Pulmonary artery endothelial cell (primary cell): ENCODE measurements at regions not wholly inside any gene's neighbourhood (a gene's known extent, or its start where the extent isn't known, plus 50 kb on each side); places are given as distances from the start of the nearest gene placed in this dataset.
"Not testable (repeated sequence)": the region's sequence is repeated elsewhere in the genome, so short reads cannot be mapped to it uniquely, and the experiment has no call there.

Experiments
- DNase-seq: peaks from one replicate; pipeline ENCODE4 v3.0.0-alpha.2; 2011; ENCODE audit warnings: low read depth, low spot score

DNA sequence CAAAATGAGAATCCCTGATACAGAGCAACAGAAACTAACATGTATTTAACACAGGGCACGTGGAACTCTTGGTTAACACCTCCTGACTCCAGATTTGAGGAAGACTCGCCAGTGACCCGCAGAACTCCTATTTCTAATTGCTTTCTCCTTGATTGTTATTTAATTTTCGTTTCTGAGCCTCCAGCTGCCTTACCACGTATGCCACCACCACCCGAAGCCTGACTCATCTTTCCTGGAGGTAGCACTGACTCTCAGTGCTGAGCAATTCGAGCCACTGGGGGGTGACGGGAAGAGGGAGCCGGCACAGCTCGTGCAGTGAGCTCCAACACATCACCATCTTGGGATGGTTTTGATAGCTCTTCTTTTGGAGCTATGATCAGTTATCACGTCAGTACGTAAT lies 273.9 kb upstream of the MGMT start:
- no peak for DNase-seq

DNA sequence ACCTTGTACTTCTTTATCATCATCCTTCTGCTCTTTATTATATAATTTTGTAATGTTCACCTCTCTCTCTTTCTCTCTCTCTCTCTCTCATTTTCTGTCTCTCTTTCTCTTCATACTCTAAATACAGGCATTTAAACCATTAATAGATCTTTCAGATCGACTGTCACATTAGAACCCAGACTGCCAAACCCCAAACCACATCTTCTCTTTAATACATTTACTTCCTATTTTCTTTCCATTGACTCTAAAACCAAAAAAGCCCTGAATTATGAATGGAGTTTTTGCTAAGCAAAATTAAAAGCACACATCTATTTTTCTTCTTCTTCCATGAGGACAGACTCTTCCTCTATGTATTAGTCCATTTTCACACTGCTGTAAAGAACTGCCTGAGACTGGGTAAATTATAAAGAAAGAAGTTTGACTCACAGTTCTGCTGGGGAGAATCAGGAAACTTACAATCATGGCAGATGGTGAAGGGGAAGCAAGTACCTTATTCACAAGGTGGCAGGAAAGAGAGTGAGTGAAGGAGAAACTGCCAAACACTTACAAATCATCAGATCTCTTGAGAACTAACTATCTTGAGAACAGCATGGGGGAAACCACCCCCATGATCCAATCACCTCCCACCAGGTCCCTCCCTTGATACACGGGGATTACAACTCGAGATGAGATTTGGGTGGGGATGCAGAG lies 272.7 kb upstream of the MGMT start:
- no peak for DNase-seq

DNA sequence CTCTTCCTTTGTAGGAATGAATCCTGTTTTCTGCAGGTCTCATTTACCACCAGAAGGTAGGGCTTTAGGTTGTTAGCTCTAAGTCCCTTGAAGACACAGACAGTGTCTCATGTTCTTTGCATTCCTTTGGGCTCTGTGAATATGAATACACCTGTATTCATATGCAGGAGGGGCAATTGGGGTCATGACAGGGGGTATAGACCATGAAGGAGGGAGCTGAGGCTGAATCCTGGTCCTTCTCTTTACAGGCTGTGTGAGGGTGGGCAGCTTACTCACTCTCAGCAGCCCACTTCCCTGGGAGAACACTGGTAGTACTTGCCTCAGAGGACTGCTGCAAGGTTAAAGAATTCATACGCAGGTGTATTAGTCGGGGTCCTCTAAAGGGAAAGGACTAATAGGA lies 267.2 kb upstream of the MGMT start:
- no peak for DNase-seq

DNA sequence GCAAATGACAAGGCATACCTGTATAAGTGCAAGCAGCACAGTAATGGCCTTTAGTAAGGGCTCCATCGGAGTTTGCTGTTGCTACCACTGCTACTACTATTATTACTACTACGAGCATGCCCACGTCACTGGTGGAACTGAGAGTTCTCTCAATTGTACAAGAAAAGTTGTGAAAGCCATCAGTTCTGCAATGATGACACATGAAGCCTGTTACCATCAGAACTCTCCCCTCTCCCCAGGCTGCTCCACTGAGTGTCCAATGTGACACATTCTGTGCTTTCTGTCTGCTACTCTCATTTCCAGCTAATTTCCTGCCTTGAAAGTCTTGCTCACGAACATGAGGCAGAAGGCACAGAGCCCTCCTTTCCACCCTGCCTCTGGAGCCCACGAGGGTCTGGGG lies 263.2 kb upstream of the MGMT start:
- DNase-seq: no peak

DNA sequence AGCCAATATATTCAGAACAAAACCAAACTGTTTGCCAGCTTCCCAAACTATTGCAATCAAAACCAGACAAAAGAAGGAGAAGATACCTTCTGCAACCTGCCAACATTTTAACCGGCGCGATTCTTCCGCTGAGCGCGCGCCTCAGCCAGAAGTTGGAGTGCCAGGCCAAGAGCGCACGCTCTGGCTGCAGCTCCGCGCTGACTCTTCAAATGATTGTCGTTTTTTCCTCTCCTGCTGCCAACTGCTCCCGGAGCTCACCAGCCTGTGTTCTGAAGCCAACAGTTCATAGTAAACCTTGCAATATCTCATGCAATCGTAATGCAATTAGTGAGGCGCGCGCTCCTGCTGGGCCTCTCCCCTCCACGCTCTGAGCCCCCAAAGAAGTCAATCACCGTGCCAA lies 259.7 kb upstream of the MGMT start:
- DNase-seq: no peak

DNA sequence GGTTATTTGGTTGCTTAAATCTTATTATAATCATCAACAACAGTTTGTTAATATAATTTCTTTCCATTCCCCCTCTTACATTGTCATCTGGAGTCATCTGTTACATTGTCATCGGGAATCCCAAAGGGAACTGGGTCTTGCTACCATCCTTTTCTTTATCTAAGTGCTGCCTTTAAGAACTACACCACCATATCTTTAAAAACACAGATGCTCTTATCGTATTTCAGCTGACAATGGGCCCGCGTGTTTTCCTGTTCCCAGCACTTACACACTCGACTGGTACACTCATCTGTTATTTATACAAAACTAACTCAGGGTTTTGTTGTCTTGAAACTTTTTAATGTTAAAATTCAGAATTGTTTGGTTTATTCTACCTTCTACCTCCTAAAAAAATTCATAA lies 256.2 kb upstream of the MGMT start:
- DNase-seq: no peak

DNA sequence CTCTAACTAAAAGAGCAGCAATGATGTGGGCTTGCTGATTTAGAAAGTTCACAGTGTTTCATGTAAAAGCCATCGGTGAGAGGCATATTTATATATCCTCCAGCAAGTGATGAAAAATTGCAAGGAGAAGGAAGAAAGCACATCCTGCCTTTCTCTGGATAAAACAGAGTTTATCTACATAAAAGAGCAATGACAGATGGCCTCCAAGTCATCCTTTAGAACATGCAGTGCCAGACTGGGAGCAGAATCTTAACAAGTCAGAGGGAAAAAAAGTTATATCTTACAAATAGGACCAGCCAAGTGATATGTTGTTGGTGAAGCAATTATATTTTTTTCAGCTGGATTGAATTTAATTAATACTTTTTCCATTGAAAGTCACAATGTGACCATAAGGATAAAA lies 253.8 kb upstream of the MGMT start:
- DNase-seq: no peak

DNA sequence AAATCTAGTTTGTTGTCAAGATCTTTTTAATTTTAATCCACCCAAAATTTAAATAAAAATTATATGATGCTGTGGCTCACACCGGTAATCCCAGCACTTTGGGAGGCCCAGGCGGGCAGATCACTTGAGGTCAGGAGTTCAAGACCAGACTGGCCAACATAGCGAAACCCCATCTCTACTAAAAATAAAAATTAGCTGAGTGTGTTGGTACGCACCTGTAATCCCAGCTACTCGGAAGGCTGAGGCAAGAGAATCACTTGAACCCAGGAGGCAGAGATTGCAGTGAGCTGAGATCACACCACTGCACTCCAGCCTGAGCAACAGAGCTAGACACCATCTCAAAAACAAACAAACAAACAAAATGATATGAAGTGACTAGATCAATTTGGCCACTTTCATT lies 253.0 kb upstream of the MGMT start:
- not testable (repeated sequence) for DNase-seq

DNA sequence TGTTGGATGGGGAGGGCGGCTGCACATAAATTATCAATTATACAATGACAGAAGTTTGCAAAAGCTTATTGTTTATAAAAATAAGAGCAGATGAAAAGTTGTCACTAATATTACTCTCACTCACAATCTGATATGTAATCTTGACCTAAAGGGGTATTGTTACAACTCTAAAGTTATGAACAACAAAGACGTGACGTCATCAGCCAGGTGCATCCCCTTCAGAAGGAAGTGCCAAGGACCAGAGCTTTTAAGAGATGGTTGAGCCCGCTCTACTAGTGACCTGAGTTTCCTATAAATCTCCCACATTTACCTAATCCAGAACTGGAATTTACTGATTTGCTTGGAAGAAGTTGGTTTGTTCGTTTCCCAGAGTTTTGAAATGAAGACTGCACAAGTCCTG lies 247.7 kb upstream of the MGMT start:
- DNase-seq: no peak

DNA sequence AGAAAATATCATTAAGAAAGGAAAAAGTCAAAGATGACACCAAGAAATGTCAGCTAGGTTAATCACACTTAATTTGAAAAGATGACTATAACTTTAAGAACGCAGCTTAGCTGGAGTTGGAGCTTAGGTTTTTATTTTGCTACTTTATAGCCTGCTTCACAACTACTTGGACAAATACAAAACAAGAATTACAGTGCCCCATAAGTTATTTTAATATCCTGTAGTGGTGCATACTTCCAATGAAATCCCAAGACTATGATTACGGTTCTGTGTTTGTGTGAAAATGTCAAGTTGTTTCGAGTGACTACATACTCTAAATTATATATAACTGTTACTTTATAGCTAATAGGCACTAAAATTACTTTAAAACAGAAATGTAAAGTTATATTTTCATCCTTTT lies 244.6 kb upstream of the MGMT start:
- DNase-seq: no peak

DNA sequence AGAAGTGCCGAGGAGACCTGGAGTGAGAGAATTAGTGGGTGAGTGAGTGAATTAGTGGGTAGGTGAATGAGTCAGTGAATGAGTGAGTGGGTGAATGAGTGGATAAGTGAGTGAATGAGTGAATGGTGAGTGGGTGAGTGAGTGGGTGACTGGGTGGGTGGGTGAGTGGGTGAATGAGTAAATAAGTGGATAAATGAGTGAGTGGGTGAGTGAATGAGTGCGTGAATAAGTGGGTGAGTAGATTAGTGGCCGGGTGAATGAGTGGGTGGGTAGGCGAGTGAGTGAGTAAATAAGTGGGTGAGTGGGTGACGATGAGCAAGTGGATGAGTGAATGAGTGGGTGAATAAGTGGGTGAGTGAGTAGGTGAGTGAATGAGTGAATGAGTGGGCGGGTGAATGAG lies 243.7 kb upstream of the MGMT start:
- DNase-seq: no peak

DNA sequence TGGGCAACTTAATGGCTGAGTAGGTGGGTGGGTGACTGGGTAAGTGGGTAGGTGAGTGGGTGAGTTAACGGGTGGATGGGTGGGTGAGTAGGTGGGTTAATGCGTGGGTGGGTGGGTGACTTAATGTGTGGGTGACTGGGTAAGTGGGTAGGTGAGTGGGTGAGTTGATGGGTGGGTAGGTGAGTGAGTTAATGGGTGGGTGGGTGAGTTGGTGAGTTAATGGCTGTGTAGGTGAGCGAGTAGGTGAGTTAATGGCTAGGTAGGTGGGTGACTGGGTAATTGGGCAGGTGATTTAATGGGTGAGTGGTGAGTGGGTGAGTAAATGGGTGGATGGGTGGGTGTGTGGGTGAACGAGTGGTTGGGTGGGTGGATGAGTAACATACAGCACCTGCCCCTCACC lies 243.0 kb upstream of the MGMT start:
- no peak for DNase-seq

DNA sequence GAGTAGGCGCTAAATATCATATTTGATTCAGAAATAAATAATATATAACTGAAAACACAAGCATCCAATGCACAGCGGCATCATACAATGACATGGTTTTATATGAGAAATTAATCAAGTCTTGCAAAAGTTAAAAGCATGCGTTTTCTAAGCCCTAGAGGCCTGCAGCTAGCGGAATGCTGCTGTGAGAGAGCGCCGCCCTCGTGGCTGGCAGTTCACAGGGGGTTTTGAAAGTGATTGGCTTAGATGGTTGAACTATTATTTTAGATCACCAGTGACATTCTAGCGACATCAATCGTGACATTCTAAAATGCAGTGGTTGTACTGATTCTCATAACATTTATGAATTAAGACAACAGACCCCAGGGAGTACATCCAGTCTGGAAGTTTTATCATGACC lies 235.2 kb upstream of the MGMT start:
- no peak for DNase-seq

DNA sequence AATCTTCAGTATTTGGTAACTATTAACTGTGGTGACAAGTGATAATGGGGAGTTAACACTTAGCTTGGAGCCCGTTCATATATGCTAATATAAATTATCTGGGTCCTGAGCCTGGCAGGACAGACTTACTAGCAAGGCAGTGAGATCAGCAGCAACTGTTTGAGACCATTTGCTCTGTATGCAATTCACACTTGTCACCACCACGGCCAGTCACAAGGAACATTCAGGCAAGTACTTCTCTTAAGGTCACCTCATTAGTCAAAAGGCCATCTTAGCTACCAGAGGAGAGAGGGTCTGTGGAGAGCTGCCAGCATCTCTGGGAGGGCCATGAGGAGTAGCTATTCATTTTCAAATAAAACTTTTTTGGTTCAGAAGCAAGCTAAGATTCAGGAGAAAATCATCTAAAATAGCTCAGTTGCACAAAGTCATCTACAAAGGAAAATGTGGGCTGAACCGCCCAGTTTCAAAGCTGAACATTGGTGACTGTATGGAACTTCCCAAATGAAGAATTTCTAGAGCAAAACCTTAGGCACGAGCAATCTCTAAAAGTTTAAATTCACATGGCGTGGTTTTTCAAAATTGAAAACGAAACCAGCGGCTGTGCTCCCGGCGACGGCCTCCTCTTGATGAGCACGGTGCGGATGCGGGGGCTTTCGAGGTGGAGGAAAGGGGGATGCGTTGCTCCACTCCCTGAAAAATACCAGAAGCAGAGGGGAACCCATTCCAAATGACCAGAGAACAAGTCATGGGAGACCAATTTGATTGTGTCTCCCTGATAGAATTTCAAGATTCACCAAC lies 233.5 kb upstream of the MGMT start:
- DNase-seq: no peak

DNA sequence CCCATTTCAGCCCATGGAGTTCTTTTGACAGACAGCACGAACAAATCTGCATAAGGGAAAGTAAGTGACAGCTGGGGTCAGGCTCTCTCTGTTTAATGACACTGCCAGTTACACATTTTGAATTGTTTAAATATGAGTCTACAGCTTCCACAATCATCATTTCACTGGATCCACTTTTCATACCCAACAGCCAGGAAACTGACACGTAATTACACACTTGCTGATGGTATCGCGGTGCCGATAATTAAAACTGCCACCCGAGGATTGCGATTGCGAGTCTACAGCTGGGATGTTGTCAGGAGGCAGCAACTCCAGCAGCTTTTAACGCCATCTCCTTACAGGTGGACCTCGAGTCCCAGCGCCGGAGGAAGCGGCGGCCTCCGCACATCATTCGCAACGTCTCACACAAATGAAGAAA lies 230.8 kb upstream of the MGMT start:
- no peak for DNase-seq

DNA sequence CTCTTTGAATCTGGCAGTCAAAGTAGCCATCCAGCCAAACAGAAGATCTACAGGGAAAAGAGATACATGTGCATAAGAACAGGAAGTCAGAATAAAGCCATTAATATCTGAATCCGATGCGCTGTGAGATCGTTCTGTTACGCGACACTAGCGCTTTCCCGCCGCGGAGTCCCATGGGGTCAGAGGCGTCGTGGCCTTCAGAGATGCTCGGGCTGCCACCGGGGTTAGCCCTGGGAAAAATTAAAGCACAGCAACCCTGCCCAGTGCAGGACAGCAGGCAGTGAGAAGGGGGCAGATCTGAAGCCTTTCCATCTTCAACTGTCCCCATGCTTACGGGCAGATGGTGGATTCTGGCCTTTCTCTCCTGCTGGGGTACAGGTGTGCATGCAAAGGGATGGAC lies 225.6 kb upstream of the MGMT start:
- no peak for DNase-seq

DNA sequence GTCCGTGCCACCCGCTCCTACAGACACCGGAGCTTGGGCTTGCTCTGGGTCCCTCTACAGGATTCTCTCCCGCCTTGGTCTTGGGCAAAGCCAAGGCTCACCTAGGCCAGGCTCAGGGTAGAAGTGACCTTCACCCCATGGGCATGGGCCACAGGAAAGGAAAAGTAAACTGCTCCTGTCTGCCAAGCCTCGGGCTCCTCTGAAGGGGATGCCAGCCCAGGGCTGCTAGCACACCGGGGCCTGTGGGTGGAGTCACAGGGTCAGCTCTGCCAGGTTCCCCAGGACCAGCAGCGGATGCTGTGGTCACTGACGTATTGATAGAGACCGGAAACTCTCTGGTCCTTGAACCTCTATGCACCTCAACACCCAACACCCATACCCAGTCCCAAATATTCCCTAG lies 222.7 kb upstream of the MGMT start:
- no peak for DNase-seq

DNA sequence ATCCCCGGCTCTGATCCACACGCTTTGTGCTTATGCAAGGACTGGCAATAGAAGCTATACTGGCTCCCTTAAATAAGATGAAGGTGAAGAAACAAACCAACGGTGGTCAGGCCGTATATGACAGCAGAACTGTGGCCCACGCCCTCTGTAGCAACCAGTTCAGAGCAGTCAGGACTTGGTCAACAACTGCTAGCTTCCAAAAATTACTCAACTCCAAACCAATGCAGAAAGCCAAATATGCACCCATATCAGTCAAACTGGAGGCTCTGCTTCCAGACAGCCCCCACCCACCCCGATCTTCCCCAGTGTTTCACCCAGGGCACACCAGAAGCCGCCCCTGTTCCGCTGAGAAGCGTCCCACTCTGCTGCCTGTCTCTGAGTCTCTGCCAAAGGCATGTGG lies 222.3 kb upstream of the MGMT start:
- no peak for DNase-seq

DNA sequence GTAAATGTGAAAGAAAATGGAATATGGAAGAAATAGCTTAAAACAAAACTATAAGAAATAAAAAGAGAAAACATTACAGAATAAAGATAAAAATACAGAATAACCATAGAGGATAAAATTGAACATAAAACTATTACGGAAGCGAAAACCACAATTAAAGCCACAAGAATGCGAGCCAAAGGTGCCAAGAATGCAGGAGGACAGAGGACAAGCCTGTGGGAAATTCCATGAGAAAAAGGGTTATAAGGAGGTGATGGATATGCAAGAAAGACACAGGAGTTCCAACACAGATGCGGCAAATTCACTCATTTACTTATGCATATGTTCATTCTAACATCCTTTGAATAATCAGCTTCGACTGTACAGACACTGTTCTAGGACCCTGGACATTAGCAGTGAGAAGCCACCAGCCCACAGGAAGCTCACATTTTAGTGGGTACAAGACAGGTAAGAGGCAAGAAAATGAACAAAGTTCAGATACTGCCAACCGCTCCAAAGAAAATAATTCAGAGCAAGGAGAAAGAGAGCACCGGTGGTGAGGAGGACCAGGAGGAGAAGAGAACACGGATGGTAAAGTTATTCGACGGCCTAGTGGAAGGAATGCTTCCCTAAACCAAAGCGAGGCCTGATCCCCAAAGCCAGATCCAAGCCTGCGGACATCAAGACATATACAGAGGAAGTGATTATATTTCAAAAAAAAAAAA lies 213.7 kb upstream of the MGMT start:
- DNase-seq: no peak

DNA sequence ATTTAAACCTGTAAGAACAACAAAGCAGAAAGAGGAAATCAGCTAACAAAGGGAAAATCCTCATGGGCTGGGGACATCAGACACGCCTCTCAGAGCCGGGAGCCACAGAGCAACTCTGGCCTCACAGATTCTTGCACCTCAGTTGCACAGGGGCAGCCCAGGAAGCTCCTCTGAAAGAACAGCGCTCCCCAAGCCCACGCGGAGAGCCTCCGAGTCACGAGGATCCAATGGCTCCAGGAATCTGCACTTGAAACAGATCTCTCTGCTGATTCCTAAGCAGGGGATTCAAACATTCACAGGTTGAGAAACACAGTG lies 213.2 kb upstream of the MGMT start:
- DNase-seq: no peak

DNA sequence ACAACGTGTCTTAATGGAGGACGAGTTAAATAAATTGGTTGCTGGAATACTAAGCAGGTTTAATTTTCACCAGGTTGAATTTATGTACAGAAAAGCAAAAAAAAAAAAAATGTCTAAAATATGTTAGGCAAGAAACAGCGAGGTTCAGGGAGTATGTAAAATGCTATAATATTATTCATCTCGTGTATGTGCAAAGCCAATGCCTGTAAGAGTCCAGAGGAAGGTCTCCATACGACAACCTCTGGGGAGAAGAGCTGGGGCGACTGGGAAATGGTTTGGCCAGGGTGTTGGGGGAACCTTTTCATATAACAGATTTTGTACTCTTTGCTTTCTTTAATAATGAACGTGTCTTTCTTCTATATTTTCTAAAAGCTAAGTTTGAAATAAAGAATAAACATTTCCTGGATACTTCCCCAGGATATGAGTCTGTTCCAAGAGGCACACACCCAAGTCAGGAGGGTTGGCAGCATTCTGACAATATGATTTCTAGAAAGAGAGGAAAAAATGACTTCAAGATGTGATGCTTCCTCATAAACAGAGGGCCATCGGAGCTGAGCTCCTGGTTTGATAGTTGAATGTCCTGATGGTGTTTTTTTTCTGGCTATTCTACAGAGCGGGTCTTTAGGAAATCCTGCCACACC lies 208.6 kb upstream of the MGMT start:
- DNase-seq: no peak

DNA sequence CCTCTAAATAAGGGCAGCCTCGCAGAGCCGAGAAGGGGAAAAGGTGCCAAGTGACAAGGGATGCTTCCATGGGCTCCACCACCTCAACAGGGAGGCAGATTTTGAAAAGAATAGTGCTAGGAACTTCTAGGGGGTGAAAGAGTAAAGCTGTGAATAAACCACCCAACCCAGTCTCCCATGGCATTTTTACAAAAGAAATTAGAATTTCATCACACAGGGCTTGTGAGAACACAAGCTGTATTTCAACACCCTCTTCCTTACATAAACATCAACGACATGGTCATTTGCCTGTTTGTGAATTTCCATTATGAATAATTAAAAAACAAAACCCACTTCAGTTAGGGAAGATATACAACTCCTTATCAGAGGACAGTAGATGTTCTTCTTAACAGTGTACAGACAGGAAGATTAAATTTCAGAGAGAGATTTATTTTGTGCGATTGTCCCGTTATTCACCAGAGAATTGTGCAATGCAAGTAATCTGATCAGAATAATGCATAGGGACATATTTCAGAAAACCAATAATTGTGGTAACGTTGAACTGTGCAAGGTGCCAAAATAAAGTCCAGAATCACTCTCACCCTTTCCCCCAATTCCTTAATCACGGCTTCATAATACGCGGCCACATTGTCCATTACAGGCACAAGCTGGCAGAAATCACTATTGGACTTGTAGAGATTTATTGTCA lies 207.8 kb upstream of the MGMT start:
- DNase-seq: no peak
